ENCODE measurements at regions not wholly inside any gene's neighbourhood (a gene's known extent, or its start where the extent isn't known, plus 50 kb on each side); places are given as distances from the start of the nearest gene placed in this dataset.

DNA sequence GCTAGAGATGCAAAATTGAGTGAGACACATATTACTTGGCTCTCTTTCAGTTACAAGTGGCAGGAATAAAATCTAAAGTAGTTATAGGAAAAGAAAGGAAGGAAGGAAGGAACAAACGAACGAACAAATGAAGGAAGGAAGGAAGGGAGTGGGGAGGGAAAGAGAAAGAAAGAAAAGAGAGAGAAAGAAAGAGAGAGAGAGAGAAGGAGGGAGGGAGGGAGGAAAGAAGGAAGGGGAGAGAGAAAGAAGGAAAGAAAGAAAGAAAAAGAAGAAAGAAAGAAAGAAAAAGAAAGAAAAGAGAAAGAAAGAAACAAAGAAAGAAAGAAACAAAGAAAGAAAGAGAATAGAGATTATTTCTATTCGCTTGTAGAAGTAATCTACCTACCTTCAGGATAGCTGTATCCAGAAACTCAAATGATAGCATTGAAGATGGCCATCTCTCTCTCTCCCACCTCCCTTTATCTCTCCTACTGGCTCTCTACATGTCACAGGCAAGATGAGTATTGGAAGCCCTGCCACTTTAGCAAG is 229.7 kb upstream of the TLE3 start:
- H3K27ac ChIP-seq (ENCODE audit: low read depth, low read length): no peak overlapping the region

DNA sequence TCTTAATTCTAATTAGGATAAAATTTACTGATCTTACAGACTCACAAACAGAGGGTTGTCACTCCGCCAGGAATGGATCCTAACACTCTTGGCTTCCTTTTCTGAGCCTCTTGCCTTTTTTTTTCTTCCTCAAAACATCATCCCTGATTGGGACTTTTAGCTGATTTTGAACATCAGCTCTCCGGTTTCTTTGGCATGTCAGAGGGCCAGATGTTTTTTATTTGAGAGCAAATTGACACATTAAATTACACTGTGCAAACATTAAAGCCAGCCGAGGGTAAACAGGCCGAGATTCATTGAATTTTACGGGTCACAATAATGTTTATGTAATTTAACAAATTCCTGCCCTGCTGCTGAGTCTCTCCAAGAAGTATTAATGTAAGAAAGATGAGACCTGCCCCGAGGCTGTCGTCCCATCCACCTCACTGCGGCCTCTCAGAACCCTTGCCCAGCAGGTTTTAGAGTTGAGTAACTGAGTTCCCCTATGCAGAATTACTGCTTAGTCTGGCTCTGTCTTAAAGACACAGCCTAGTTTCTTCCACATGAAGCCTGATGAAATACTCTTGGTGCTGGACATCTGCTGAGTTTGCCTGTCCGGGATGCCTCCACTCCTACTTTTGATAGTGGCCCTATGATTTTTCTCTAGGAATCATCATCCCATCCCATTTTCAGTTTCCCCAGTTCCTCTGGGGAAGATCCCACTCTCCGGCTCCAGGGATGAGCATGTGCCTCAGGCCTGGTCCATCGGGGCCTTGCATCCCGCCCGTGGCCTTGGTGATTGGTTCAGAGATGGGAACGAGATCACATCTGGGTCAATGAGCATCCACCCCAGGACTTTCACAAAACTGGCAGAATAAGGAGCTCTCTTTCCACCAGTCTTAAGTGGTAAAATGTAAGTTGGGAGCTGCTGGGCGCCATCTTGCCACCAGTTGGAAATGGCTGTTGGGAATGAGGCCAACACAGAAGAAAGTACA is 226.6 kb upstream of the TLE3 start:
- Histone ChIP-seq H3K9ac (ENCODE audit: low read length) (no peak overlapping the region), H3K9me3 (ENCODE audit: control insufficient read depth, insufficient read depth, low read depth, low read length) (no peaks in the 10 kb centered on the region), H3K27me3 (ENCODE audit: control insufficient read depth, insufficient read depth, low read length) (no peaks in the 10 kb centered on the region), H3K4me1 (ENCODE audit: control insufficient read depth, insufficient read depth, low read length) (peaks cover 22% of the 10 kb centered on the region), H3K36me3 (ENCODE audit: control insufficient read depth, insufficient read depth, low read length) (no peaks in the 10 kb centered on the region), H3K4me3 (ENCODE audit: low read depth, low read length) (no peak overlapping the region), H3K27ac (ENCODE audit: low read depth, low read length) (no peak overlapping the region)

More for the DNA sequence above, 229.7 kb upstream of the TLE3 start:
- H3K9ac ChIP-seq (ENCODE audit: low read length): no peak overlapping the region
- H3K27me3 ChIP-seq (ENCODE audit: control insufficient read depth, insufficient read depth, low read length): no peaks in the 10 kb centered on the region
- H3K36me3 ChIP-seq (ENCODE audit: control insufficient read depth, insufficient read depth, low read length): no peaks in the 10 kb centered on the region
- no peak overlapping the region for H3K4me3 ChIP-seq (ENCODE audit: low read depth, low read length)
- H3K4me1 ChIP-seq (ENCODE audit: control insufficient read depth, insufficient read depth, low read length): peaks cover 22% of the 10 kb centered on the region
- peaks cover 4% of the 10 kb centered on the region for H3K9me3 ChIP-seq (ENCODE audit: control insufficient read depth, insufficient read depth, low read depth, low read length)

DNA sequence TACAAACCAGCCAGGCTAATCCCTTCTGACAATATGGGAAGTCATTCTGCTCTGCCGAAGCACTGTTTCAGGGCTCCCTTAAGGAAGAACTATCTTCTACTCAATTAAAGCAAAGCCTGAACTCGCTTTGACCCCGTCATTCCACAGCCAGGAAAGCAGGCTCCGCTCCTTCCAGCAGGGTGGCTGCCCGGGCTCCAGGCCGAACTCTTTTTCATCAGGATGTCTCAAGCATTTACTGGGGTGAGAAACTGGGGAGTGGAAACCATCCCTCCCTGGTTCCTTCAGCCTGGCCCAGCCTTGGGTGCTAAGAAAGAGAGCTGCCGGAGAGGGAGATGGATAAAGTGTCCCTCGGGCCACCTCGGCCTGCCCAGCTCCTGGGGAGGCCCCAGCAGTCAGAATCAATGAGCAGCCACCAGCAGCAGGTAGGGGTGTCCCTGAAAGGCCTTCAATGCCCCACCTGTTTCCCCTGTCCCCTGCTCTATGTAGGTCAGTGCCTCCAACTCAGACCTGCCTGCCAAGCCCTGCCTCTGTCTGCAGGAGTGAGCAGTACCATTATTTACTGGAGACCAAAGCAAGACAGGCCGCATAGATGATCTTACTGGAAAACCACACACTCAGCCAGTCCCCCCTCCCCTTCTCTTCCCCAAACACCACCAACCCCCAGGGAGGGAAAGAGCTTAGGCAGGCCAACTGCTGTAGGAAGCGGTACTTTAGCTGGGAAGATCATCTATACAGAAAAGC is 225.6 kb upstream of the TLE3 start:
- H3K27me3 ChIP-seq (ENCODE audit: control insufficient read depth, insufficient read depth, low read length): no peaks in the 10 kb centered on the region
- H3K4me3 ChIP-seq (ENCODE audit: low read depth, low read length): no peak overlapping the region
- no peak overlapping the region for H3K27ac ChIP-seq (ENCODE audit: low read depth, low read length)
- H3K4me1 ChIP-seq (ENCODE audit: control insufficient read depth, insufficient read depth, low read length): peaks cover 22% of the 10 kb centered on the region
- no peaks in the 10 kb centered on the region for H3K9me3 ChIP-seq (ENCODE audit: control insufficient read depth, insufficient read depth, low read depth, low read length)
- no peaks in the 10 kb centered on the region for H3K36me3 ChIP-seq (ENCODE audit: control insufficient read depth, insufficient read depth, low read length)
- no peak overlapping the region for H3K9ac ChIP-seq (ENCODE audit: low read length)

DNA sequence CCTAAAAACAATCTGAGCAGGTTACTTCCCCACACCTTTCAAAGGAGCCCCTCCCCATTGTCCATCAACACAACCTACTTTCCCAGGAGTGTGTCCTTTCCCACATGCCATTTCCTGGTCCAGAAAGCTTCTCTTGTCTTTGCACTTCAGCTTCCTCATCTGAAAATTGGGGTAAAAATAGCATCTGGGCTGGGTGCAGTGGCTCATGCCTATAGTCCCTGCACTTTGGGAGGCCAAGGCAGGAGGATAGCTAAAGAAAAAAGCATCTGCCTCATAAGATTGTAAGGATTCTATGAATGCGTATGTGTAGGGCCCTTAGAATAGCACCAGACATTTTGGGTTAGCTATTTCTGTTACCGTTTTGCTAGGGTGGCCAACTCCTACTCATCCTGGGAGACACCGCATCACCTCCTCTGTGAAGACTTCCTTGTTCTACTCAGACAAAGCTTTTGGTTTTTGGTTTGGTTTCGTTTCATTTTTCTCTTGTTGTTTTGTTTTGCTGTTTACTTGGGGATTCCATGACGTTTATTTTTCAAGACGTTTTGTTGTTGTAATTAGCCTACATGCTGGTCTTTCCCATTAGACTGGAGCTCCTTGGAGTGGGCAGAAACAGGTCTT is 224.4 kb upstream of the TLE3 start:
- Histone ChIP-seq H3K4me1 (ENCODE audit: control insufficient read depth, insufficient read depth, low read length) (peaks cover 18% of the 10 kb centered on the region), H3K9ac (ENCODE audit: low read length) (no peak overlapping the region), H3K27ac (ENCODE audit: low read depth, low read length) (no peak overlapping the region)

DNA sequence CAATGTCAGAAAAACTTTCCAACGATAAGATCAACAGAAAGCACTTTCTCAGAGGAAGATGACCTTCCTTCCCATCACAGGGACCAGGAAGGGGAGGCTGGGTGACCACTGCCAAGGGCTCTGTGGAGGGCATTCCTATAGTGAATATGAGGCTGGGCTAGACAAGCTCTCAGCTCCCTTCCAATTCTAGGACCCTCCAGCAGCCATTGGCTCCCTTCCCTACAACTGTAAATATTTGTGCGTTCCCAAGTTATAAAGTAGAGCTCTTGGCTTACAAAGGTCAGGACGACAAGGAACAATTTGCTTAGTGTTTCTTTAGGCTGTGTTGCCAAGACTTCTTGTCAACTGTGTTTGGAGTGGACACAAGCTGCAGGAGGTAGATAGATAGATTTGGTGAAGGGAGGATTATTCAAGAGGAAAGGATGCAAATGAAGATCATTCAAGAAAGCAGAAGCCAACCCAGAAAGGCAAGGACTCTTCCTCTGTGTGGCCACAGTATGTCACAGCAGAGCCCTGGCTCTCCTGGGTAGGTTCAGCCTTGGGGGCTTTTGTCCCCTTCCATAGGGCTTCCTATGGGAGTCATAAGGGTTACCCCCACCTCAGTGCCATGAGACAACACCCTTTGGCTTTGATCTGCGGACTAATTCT is 223.6 kb upstream of the TLE3 start:
- Histone ChIP-seq H3K4me3 (ENCODE audit: low read depth, low read length) (no peak overlapping the region), H3K27me3 (ENCODE audit: control insufficient read depth, insufficient read depth, low read length) (no peaks in the 10 kb centered on the region), H3K36me3 (ENCODE audit: control insufficient read depth, insufficient read depth, low read length) (no peaks in the 10 kb centered on the region)

More for the DNA sequence above, 224.4 kb upstream of the TLE3 start:
- Histone ChIP-seq H3K36me3 (ENCODE audit: control insufficient read depth, insufficient read depth, low read length) (no peaks in the 10 kb centered on the region), H3K9me3 (ENCODE audit: control insufficient read depth, insufficient read depth, low read depth, low read length) (no peaks in the 10 kb centered on the region), H3K4me3 (ENCODE audit: low read depth, low read length) (no peak overlapping the region), H3K27me3 (ENCODE audit: control insufficient read depth, insufficient read depth, low read length) (no peaks in the 10 kb centered on the region)

DNA sequence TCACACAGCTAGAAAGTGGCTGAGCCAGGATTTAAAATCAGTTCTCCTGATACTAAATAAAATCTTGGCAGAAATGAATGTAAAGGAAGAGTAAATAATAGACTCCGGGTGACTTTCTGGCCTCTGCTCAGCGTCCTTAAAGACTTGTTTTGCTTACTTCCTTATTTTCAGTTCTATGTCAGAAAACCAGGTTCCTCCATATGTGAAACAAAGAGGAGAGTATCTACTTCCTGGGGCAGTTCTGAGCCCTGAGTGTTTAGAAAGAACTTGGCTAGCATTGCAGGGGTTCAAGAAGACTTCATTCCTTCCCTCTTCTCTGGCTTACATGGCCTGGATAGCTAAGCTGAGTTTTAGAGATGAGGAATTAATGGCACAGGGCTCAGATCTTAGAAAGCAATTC is 222.8 kb upstream of the TLE3 start:
- H3K27me3 ChIP-seq (ENCODE audit: control insufficient read depth, insufficient read depth, low read length): no peaks in the 10 kb centered on the region
- no peak overlapping the region for H3K27ac ChIP-seq (ENCODE audit: low read depth, low read length)
- peaks cover 23% of the 10 kb centered on the region for H3K4me1 ChIP-seq (ENCODE audit: control insufficient read depth, insufficient read depth, low read length)
- H3K36me3 ChIP-seq (ENCODE audit: control insufficient read depth, insufficient read depth, low read length): no peaks in the 10 kb centered on the region
- no peaks in the 10 kb centered on the region for H3K9me3 ChIP-seq (ENCODE audit: control insufficient read depth, insufficient read depth, low read depth, low read length)
- no peak overlapping the region for H3K9ac ChIP-seq (ENCODE audit: low read length)
- H3K4me3 ChIP-seq (ENCODE audit: low read depth, low read length): no peak overlapping the region

More for the DNA sequence above, 223.6 kb upstream of the TLE3 start:
- Histone ChIP-seq H3K4me1 (ENCODE audit: control insufficient read depth, insufficient read depth, low read length) (peaks cover 18% of the 10 kb centered on the region), H3K9me3 (ENCODE audit: control insufficient read depth, insufficient read depth, low read depth, low read length) (no peaks in the 10 kb centered on the region), H3K27ac (ENCODE audit: low read depth, low read length) (no peak overlapping the region), H3K9ac (ENCODE audit: low read length) (no peak overlapping the region)

DNA sequence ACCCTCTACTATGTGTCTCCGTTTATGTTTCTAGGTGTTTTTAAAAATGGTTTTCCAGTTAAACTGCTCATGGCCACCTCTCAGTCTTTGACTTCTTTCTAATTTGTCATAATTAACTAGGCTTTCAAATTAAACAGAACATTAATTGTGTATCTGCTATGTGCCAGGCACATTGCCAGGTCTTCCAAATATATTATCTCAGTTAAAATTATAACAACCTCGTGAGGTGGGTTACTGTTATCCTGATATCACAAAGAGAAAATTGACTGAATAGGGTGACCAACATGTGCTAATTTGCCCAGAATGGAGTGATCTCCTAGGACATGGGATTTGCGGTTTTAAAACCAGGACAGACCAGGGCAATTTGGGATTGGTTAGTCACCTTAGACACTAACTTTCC is 222.4 kb upstream of the TLE3 start:
- no peak overlapping the region for H3K4me3 ChIP-seq (ENCODE audit: low read depth, low read length)
- no peaks in the 10 kb centered on the region for H3K9me3 ChIP-seq (ENCODE audit: control insufficient read depth, insufficient read depth, low read depth, low read length)
- H3K4me1 ChIP-seq (ENCODE audit: control insufficient read depth, insufficient read depth, low read length): peaks cover 27% of the 10 kb centered on the region
- H3K36me3 ChIP-seq (ENCODE audit: control insufficient read depth, insufficient read depth, low read length): no peaks in the 10 kb centered on the region
- no peak overlapping the region for H3K9ac ChIP-seq (ENCODE audit: low read length)
- no peak overlapping the region for H3K27ac ChIP-seq (ENCODE audit: low read depth, low read length)
- H3K27me3 ChIP-seq (ENCODE audit: control insufficient read depth, insufficient read depth, low read length): no peaks in the 10 kb centered on the region

GRCh38 chr15:70319466-70319865 is 221.7 kb upstream of the TLE3 start:
- Histone ChIP-seq H3K4me3 (ENCODE audit: low read depth, low read length) (no peak overlapping the region), H3K9ac (ENCODE audit: low read length) (no peak overlapping the region), H3K9me3 (ENCODE audit: control insufficient read depth, insufficient read depth, low read depth, low read length) (no peaks in the 10 kb centered on the region), H3K36me3 (ENCODE audit: control insufficient read depth, insufficient read depth, low read length) (no peaks in the 10 kb centered on the region), H3K27me3 (ENCODE audit: control insufficient read depth, insufficient read depth, low read length) (no peaks in the 10 kb centered on the region), H3K27ac (ENCODE audit: low read depth, low read length) (no peak overlapping the region), H3K4me1 (ENCODE audit: control insufficient read depth, insufficient read depth, low read length) (peaks cover 31% of the 10 kb centered on the region)

- H3K9ac ChIP-seq (ENCODE audit: low read length): no peak overlapping the region
Measured at GRCh38 chr15:70318594-70319465, 221.1 kb upstream of the TLE3 start.

More at GRCh38 chr15:70318594-70319465, 221.1 kb upstream of the TLE3 start:
- Histone ChIP-seq H3K36me3 (ENCODE audit: control insufficient read depth, insufficient read depth, low read length) (no peaks in the 10 kb centered on the region), H3K9me3 (ENCODE audit: control insufficient read depth, insufficient read depth, low read depth, low read length) (no peaks in the 10 kb centered on the region), H3K27ac (ENCODE audit: low read depth, low read length) (no peak overlapping the region), H3K4me1 (ENCODE audit: control insufficient read depth, insufficient read depth, low read length) (peaks cover 29% of the 10 kb centered on the region), H3K4me3 (ENCODE audit: low read depth, low read length) (no peak overlapping the region), H3K27me3 (ENCODE audit: control insufficient read depth, insufficient read depth, low read length) (no peaks in the 10 kb centered on the region)
